ENCODE measurements at regions not wholly inside any gene's neighbourhood (a gene's known extent, or its start where the extent isn't known, plus 50 kb on each side); places are given as distances from the start of the nearest gene placed in this dataset.
A peak's percentile ranks its signal among the peaks of the same experiment; 100 is the strongest.

- CTCF ChIA-PET = no interaction called here
These were observed 283.9 kb downstream of the BUD13 start for GRCh38 chr11:116488836-116489389.

GRCh38 chr11:116485425-116485824 lies 287.4 kb downstream of the BUD13 start:
- H3K27me3 ChIP-seq (replicated peaks; ENCODE audit: control insufficient read depth, insufficient read depth, low read length) = peaks cover 1% of the 10 kb centered on the region; the same call in 1 of the 2 replicates
- no peaks in the 10 kb centered on the region for H3K4me1 Mint-ChIP-seq (ENCODE audit: low read depth, unreplicated experiment)
- ChIA-PET CTCF (no interaction called here), POLR2A (no interaction called here)
- intact Hi-C loops (cut with micrococcal nuclease; ENCODE audit: unreplicated experiment) = no loop called here
- H3K36me3 ChIP-seq (ENCODE audit: control insufficient read depth, insufficient read depth, low read length) = no peaks in the 10 kb centered on the region
- BruUV-seq (replicated peaks) = no TSS peak
- H3K36me3 Mint-ChIP-seq (ENCODE audit: insufficient read depth, unreplicated experiment) = no peaks in the 10 kb centered on the region
- H3K4me3 Mint-ChIP-seq (ENCODE audit: unreplicated experiment) = no peak overlapping the region
- peak; percentile 50 to 63 for DNase-seq
- H3K9me3 Mint-ChIP-seq (ENCODE audit: unreplicated experiment) = no peaks in the 10 kb centered on the region
- peaks cover 14% of the 10 kb centered on the region for H3K27me3 Mint-ChIP-seq (ENCODE audit: insufficient read depth, unreplicated experiment)
- H3K27ac Mint-ChIP-seq (ENCODE audit: unreplicated experiment) = no peak overlapping the region
- no peaks in the 10 kb centered on the region for H3K9me3 ChIP-seq
- H3K4me3 ChIP-seq (ENCODE audit: low read depth, low read length) = no peak overlapping the region
- TF ChIP-seq, protein P1, sequence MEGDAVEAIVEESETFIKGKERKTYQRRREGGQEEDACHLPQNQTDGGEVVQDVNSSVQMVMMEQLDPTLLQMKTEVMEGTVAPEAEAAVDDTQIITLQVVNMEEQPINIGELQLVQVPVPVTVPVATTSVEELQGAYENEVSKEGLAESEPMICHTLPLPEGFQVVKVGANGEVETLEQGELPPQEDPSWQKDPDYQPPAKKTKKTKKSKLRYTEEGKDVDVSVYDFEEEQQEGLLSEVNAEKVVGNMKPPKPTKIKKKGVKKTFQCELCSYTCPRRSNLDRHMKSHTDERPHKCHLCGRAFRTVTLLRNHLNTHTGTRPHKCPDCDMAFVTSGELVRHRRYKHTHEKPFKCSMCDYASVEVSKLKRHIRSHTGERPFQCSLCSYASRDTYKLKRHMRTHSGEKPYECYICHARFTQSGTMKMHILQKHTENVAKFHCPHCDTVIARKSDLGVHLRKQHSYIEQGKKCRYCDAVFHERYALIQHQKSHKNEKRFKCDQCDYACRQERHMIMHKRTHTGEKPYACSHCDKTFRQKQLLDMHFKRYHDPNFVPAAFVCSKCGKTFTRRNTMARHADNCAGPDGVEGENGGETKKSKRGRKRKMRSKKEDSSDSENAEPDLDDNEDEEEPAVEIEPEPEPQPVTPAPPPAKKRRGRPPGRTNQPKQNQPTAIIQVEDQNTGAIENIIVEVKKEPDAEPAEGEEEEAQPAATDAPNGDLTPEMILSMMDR (IDR thresholded peaks at IDR 0.05; ENCODE audit: insufficient read depth in 1 of 2, low read depth in 1 of 2, low read length in 1 of 2, severe bottlenecking in 1 of 2, unreplicated experiment in 1 of 2) = no peak
- H3K4me1 ChIP-seq = peaks cover 6% of the 10 kb centered on the region

More at GRCh38 chr11:116488836-116489389, 283.9 kb downstream of the BUD13 start:
- Mint-ChIP-seq H3K27me3 (ENCODE audit: insufficient read depth, unreplicated experiment) (peaks cover 14% of the 10 kb centered on the region), H3K4me3 (ENCODE audit: unreplicated experiment) (no peak overlapping the region), H3K36me3 (ENCODE audit: insufficient read depth, unreplicated experiment) (no peaks in the 10 kb centered on the region), H3K27ac (ENCODE audit: unreplicated experiment) (no peak overlapping the region), H3K4me1 (ENCODE audit: low read depth, unreplicated experiment) (no peaks in the 10 kb centered on the region), H3K9me3 (ENCODE audit: unreplicated experiment) (no peaks in the 10 kb centered on the region)
- DNase-seq = peak in 1 of 2 experiments; percentile 32
- intact Hi-C loops (cut with micrococcal nuclease; ENCODE audit: unreplicated experiment) = no loop called here
- TF ChIP-seq, protein P1 (IDR thresholded peaks at IDR 0.05; ENCODE audit: insufficient read depth in 1 of 2, low read depth in 1 of 2, low read length in 1 of 2, severe bottlenecking in 1 of 2, unreplicated experiment in 1 of 2) = no peak
- no peaks in the 10 kb centered on the region for H3K9me3 ChIP-seq
- no peaks in the 10 kb centered on the region for H3K36me3 ChIP-seq (ENCODE audit: control insufficient read depth, insufficient read depth, low read length)
- H3K27me3 ChIP-seq (replicated peaks; ENCODE audit: control insufficient read depth, insufficient read depth, low read length) = peaks cover 1% of the 10 kb centered on the region; the same call in 1 of the 2 replicates
- no peaks in the 10 kb centered on the region for H3K4me1 ChIP-seq
- H3K4me3 ChIP-seq (ENCODE audit: low read depth, low read length) = no peak overlapping the region
- BruUV-seq (replicated peaks) = no TSS peak
- POLR2A ChIA-PET = no interaction called here

- ChIA-PET CTCF (interaction anchor here (0.7 to 1.2 kb wide), 3 partner anchors 16 to 54 kb away, joined by 3 to 4 read pairs (median 4); no protein-coding TSS in a partner anchor), POLR2A (no interaction called here)
- Histone ChIP-seq H3K27me3 (replicated peaks; ENCODE audit: control insufficient read depth, insufficient read depth, low read length) (no peaks in the 10 kb centered on the region), H3K4me1 (peaks cover 6% of the 10 kb centered on the region), H3K9me3 (no peaks in the 10 kb centered on the region), H3K4me3 (ENCODE audit: low read depth, low read length) (no peak overlapping the region), H3K36me3 (ENCODE audit: control insufficient read depth, insufficient read depth, low read length) (no peaks in the 10 kb centered on the region)
- H3K4me1 Mint-ChIP-seq (ENCODE audit: low read depth, unreplicated experiment) = no peaks in the 10 kb centered on the region
- TF ChIP-seq, protein P1 (IDR thresholded peaks at IDR 0.05; ENCODE audit: insufficient read depth in 1 of 2, low read depth in 1 of 2, low read length in 1 of 2, severe bottlenecking in 1 of 2, unreplicated experiment in 1 of 2) = no peak
- peak; percentile 40 to 56 for DNase-seq
- no peaks in the 10 kb centered on the region for H3K36me3 Mint-ChIP-seq (ENCODE audit: insufficient read depth, unreplicated experiment)
- BruUV-seq (replicated peaks) = no TSS peak
- no peak overlapping the region for H3K4me3 Mint-ChIP-seq (ENCODE audit: unreplicated experiment)
- intact Hi-C loops (cut with micrococcal nuclease; ENCODE audit: unreplicated experiment) = no loop called here
- H3K27ac Mint-ChIP-seq (ENCODE audit: unreplicated experiment) = no peak overlapping the region
- no peaks in the 10 kb centered on the region for H3K9me3 Mint-ChIP-seq (ENCODE audit: unreplicated experiment)
- no peaks in the 10 kb centered on the region for H3K27me3 Mint-ChIP-seq (ENCODE audit: insufficient read depth, unreplicated experiment)
These were observed 290.1 kb downstream of the BUD13 start for GRCh38 chr11:116482716-116483115.

Data from Caco-2 (cell line).